Coronary artery (tissue), 2 donors: ENCODE measurements at regions not wholly inside any gene's neighbourhood (a gene's known extent, or its start where the extent isn't known, plus 50 kb on each side); places are given as distances from the start of the nearest gene placed in this dataset.

Experiments
- DNase-seq: peaks from one replicate; pipeline ENCODE4 v3.0.0-alpha.2; 2017; ENCODE audit warnings: low spot score
- H3K27ac ChIP-seq, 2 donors: fragments of 200-600 bp; sonication (generic); one replicate each; pipeline ENCODE4 v1.5.1; 2016 to 2019
- H3K4me3 ChIP-seq: fragments of 200-600 bp; sonication (generic); 2 replicates; pipeline ENCODE4 v1.5.1; 2016; ENCODE audit warnings: mild to moderate bottlenecking, moderate library complexity
- CTCF ChIP-seq: fragments of 200-600 bp; sonication (generic); IDR thresholded peaks from one replicate; pipeline ENCODE4 v1.5.1; 2019; ENCODE audit warnings: antibody characterized with exemption

- H3K4me3 ChIP-seq = no peak overlapping the region
- no peak for DNase-seq
- no peak for TF ChIP-seq CTCF
- H3K27ac ChIP-seq = no peak overlapping the region
Observed at GRCh38 chr20:7609251-7609650, 331.0 kb downstream of the HAO1 start.

GRCh38 chr20:7610681-7611080 is 329.6 kb downstream of the HAO1 start:
- Histone ChIP-seq H3K4me3 (no peak overlapping the region), H3K27ac (no peak overlapping the region)
- no peak for DNase-seq
- TF ChIP-seq CTCF = no peak

- Histone ChIP-seq H3K27ac (no peak overlapping the region), H3K4me3 (no peak overlapping the region)
- no peak for TF ChIP-seq CTCF
- DNase-seq = no peak
Observed at GRCh38 chr20:7617797-7618196, 322.5 kb downstream of the HAO1 start.

GRCh38 chr20:7622399-7622961 is 317.8 kb downstream of the HAO1 start:
- no peak for DNase-seq
- TF ChIP-seq CTCF = no peak
- Histone ChIP-seq H3K4me3 (no peak overlapping the region), H3K27ac (no peak overlapping the region)

GRCh38 chr20:7624886-7625285 is 315.4 kb downstream of the HAO1 start:
- DNase-seq = no peak
- Histone ChIP-seq H3K4me3 (no peak overlapping the region), H3K27ac (no peak overlapping the region)
- TF ChIP-seq CTCF = no peak

GRCh38 chr20:7627734-7628663 is 312.3 kb downstream of the HAO1 start:
- DNase-seq = no peak
- no peak for TF ChIP-seq CTCF
- H3K27ac ChIP-seq = no peak overlapping the region
- no peak overlapping the region for H3K4me3 ChIP-seq

GRCh38 chr20:7629880-7630279 is 310.4 kb downstream of the HAO1 start:
- H3K4me3 ChIP-seq = no peak overlapping the region
- no peak for DNase-seq
- TF ChIP-seq CTCF = no peak
- H3K27ac ChIP-seq = no peak overlapping the region
